IMR-90 (cell line): ENCODE measurements at regions not wholly inside any gene's neighbourhood (a gene's known extent, or its start where the extent isn't known, plus 50 kb on each side); places are given as distances from the start of the nearest gene placed in this dataset.

Source experiments
- ATAC-seq: fragments of 200-7000 bp; cut with Tn5 transposase; 2 replicates; pipeline ENCODE4 v1.9.1; 2020; ENCODE audit warnings: low read depth, mild to moderate bottlenecking, moderate library complexity
- BruUV-seq: library from RNA; stranded (reverse); fragments of 400-500 nt; replicated peaks from 2 replicates; lab custom pipeline; 2021; lab: Mats Ljungman, UMichigan
- CTCF ChIA-PET: fragments of 300-600 bp; formaldehyde crosslinking; extraction: SDS; loops from one replicate; lab custom pipeline; 2021; ENCODE audit warnings: antibody characterized with exemption; lab: Yijun Ruan, JAX
- POLR2A ChIA-PET: fragments of 300-600 bp; sonication (Branson Sonifier 250); formaldehyde crosslinking; loops from one replicate; lab custom pipeline; 2022; ENCODE audit warnings: antibody characterized with exemption; ENCODE audit not compliant: unreplicated experiment; lab: Charles Lee
- DNase-seq: peaks from one replicate; pipeline ENCODE4 v3.0.0; 2013
- H2AFZ ChIP-seq: replicated peaks from 2 replicates; pipeline ENCODE3; 2013; ENCODE audit warnings: low read length, mild to moderate bottlenecking; ENCODE audit not compliant: poor library complexity
- H2AK5ac ChIP-seq: 2 replicates; pipeline ENCODE4 v1.6.1; 2013; ENCODE audit warnings: low read depth, low read length, inconsistent platforms
- H2AK9ac ChIP-seq: replicated peaks from 2 replicates; pipeline ENCODE3; 2013; ENCODE audit warnings: mild to moderate bottlenecking, low read depth, low read length, moderate library complexity; ENCODE audit not compliant: poor library complexity
- H2BK120ac ChIP-seq: 2 replicates; pipeline ENCODE4 v1.6.1; 2013; ENCODE audit warnings: low read depth, low read length, inconsistent platforms
- H2BK15ac ChIP-seq: 3 replicates; pipeline ENCODE4 v1.6.1; 2013; ENCODE audit warnings: low read depth, low read length, inconsistent platforms
- H2BK20ac ChIP-seq: 2 replicates; pipeline ENCODE4 v1.6.1; 2013; ENCODE audit warnings: low read depth, mild to moderate bottlenecking, inconsistent platforms, low read length, moderate library complexity
- H2BK5ac ChIP-seq: 2 replicates; pipeline ENCODE4 v1.6.1; 2013; ENCODE audit warnings: mild to moderate bottlenecking, low read depth, low read length, inconsistent platforms; ENCODE audit not compliant: poor library complexity, severe bottlenecking
- H3K14ac ChIP-seq: replicated peaks from 2 replicates; pipeline ENCODE4 v1.6.1; 2013; ENCODE audit warnings: low read depth, low read length, inconsistent platforms
- H3K18ac ChIP-seq: 2 replicates; pipeline ENCODE4 v1.6.1; 2013; ENCODE audit warnings: low read depth, low read length, control low read depth
- H3K23ac ChIP-seq: 2 replicates; pipeline ENCODE4 v1.6.1; 2013; ENCODE audit warnings: low read depth, low read length, inconsistent platforms
- H3K27ac ChIP-seq: 2 replicates; pipeline ENCODE4 v1.5.1; 2013; ENCODE audit warnings: mild to moderate bottlenecking, control low read depth, low read length; ENCODE audit not compliant: insufficient read depth
- H3K27me3 ChIP-seq: 2 replicates; pipeline ENCODE4 v1.6.1; 2013; ENCODE audit warnings: low read length; ENCODE audit not compliant: control insufficient read depth, insufficient read depth
- H3K36me3 ChIP-seq: 2 replicates; pipeline ENCODE4 v1.6.1; 2013; ENCODE audit warnings: low read length, mixed read lengths; ENCODE audit not compliant: control insufficient read depth, insufficient read depth
- H3K4ac ChIP-seq: 2 replicates; pipeline ENCODE4 v1.6.1; 2013; ENCODE audit warnings: low read depth, low read length, inconsistent platforms
- H3K4me1 ChIP-seq: 2 replicates; pipeline ENCODE4 v1.6.1; 2013; ENCODE audit warnings: low read length, mixed read lengths; ENCODE audit not compliant: control insufficient read depth, insufficient read depth
- H3K4me2 ChIP-seq: 2 replicates; pipeline ENCODE4 v1.6.1; 2013; ENCODE audit warnings: low read depth, mild to moderate bottlenecking, control low read depth, low read length, moderate library complexity
- H3K4me3 ChIP-seq: 2 replicates; pipeline ENCODE4 v1.5.1; 2013; ENCODE audit warnings: low read depth, mild to moderate bottlenecking, control low read depth, low read length, moderate library complexity; ENCODE audit not compliant: insufficient read depth
- H3K56ac ChIP-seq: 2 replicates; pipeline ENCODE4 v1.6.1; 2013; ENCODE audit warnings: low read length, inconsistent platforms; ENCODE audit not compliant: insufficient read depth; ENCODE audit errors: extremely low read depth
- H3K79me1 ChIP-seq, 2 experiments: 2 replicates each; pipeline ENCODE4 v1.6.1; 2013; ENCODE audit warnings: low read length in 2 of 2, inconsistent platforms in 1 of 2, low read depth in 1 of 2
- H3K9ac ChIP-seq: 2 replicates; pipeline ENCODE4 v1.6.1; 2013; ENCODE audit warnings: low read depth, low read length, control low read depth
- H3K9me1 ChIP-seq: 2 replicates; pipeline ENCODE4 v1.6.1; 2013; ENCODE audit warnings: low read length, inconsistent platforms; ENCODE audit not compliant: insufficient read depth
- H3K9me3 ChIP-seq: 2 replicates; pipeline ENCODE4 v1.6.1; 2013; ENCODE audit warnings: low read length; ENCODE audit not compliant: control insufficient read depth, insufficient read depth
- H4K20me1 ChIP-seq: 2 replicates; pipeline ENCODE4 v1.6.1; 2013; ENCODE audit warnings: low read length, inconsistent platforms; ENCODE audit not compliant: insufficient read depth
- H4K5ac ChIP-seq: 2 replicates; pipeline ENCODE4 v1.6.1; 2013; ENCODE audit warnings: mild to moderate bottlenecking, low read depth, low read length, control low read depth
- H4K8ac ChIP-seq, 2 experiments: 2 replicates each; pipeline ENCODE4 v1.6.1; 2013; ENCODE audit warnings: low read depth in 2 of 2, low read length in 2 of 2, control low read depth in 1 of 2, inconsistent platforms in 1 of 2
- H4K91ac ChIP-seq: 2 replicates; pipeline ENCODE4 v1.6.1; 2013; ENCODE audit warnings: low read depth, low read length, inconsistent platforms; ENCODE audit not compliant: insufficient read depth
- CEBPB ChIP-seq: IDR thresholded peaks from 2 replicates; pipeline ENCODE4 v1.6.1; 2012; ENCODE audit warnings: low read depth, low read length, improper control_type of control experiment
- CHD1 ChIP-seq: IDR thresholded peaks from 2 replicates; pipeline ENCODE4 v1.6.1; 2012; ENCODE audit warnings: low read depth, low read length, improper control_type of control experiment
- FOS ChIP-seq: fragments of 150-350 bp; IDR thresholded peaks from 2 replicates; pipeline ENCODE4 v1.6.1; 2016; ENCODE audit warnings: low read depth, low read length
- MXI1 ChIP-seq: IDR thresholded peaks from 2 replicates; pipeline ENCODE4 v1.6.1; 2012; ENCODE audit warnings: low read depth, mild to moderate bottlenecking, low read length, moderate library complexity, borderline replicate concordance
- WGBS, 2 experiments: methylation state at CpG; one replicate each; pipeline versions ENCODE4 v1.1.5 to v1.1.7; 2013; ENCODE audit warnings: missing lambda C conversion rate in 2 of 2; ENCODE audit not compliant: insufficient read length in 1 of 2; ENCODE audit errors: extremely low coverage in 2 of 2; 5-methylcytosine and 5-hydroxymethylcytosine counted together
- dilution Hi-C: fragments of 300-500 bp; cut with HindIII; formaldehyde crosslinking; loops from one replicate; pipeline ENCODE4 v1.14.3; 2018; ENCODE audit warnings: low sequenced_read_pairs; ENCODE audit not compliant: unreplicated experiment
- in situ Hi-C: fragments of 300-500 bp; cut with MboI; formaldehyde crosslinking; loops from 3 replicates; pipeline ENCODE4 v1.14.3; 2019; ENCODE audit warnings: low sequenced_read_pairs, inconsistent platforms, mixed read lengths
- intact Hi-C: fragments of 100-400 bp; cut with micrococcal nuclease; formaldehyde crosslinking; loops from 2 replicates; pipeline ENCODE4 v1.10.0; 2022
- TF ChIP-seq, protein P1 (sequence below): fragments of 150-350 bp; IDR thresholded peaks from 2 replicates; pipeline ENCODE4 v1.6.1; 2016; ENCODE audit warnings: low read depth, mild to moderate bottlenecking, low read length, moderate library complexity, borderline replicate concordance
- TF ChIP-seq, protein P2 (sequence below): conservative IDR thresholded peaks from 2 replicates; pipeline ENCODE4 v1.5.1; 2012; ENCODE audit warnings: mild to moderate bottlenecking, low read depth, low read length, improper control_type of control experiment

DNA sequence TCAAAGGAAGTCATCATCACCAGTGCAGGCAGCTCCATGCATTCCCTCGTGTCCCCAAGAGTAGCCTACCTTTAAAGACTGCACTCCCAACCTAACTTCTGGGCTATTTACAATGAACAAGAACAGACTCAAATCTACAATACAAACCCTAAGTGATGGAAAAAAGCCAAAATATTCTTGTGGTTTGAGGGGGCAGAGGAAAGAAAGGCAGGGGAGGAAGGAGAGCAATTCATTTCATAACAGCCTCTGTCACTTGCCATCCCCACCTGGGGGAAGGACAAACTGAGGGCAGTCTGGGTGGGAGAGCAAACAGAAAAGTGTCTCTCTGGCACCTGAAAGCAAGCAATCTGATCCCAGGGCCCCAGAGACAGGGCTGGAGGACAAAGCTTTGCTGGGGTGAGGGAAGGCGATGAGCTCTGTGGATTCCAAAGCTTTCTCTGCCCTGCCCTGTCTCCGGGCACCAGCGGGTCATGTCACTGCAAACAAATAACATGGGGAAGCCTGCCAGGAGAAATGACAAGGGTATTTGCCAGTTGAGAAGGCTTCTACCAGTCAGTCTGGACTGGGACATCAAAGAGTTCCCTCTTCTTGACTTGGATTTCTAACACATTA is 528.0 kb upstream of the TNP1 start:
- peak overlapping the region; percentile 18 for H2AK9ac ChIP-seq
- TF ChIP-seq, protein P1, sequence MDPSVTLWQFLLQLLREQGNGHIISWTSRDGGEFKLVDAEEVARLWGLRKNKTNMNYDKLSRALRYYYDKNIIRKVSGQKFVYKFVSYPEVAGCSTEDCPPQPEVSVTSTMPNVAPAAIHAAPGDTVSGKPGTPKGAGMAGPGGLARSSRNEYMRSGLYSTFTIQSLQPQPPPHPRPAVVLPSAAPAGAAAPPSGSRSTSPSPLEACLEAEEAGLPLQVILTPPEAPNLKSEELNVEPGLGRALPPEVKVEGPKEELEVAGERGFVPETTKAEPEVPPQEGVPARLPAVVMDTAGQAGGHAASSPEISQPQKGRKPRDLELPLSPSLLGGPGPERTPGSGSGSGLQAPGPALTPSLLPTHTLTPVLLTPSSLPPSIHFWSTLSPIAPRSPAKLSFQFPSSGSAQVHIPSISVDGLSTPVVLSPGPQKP, result no peak
- TF ChIP-seq CHD1, result no peak
- no peak for TF ChIP-seq MXI1
- TF ChIP-seq FOS, result no peak
- no peak for TF ChIP-seq CEBPB
- TF ChIP-seq, protein P2, sequence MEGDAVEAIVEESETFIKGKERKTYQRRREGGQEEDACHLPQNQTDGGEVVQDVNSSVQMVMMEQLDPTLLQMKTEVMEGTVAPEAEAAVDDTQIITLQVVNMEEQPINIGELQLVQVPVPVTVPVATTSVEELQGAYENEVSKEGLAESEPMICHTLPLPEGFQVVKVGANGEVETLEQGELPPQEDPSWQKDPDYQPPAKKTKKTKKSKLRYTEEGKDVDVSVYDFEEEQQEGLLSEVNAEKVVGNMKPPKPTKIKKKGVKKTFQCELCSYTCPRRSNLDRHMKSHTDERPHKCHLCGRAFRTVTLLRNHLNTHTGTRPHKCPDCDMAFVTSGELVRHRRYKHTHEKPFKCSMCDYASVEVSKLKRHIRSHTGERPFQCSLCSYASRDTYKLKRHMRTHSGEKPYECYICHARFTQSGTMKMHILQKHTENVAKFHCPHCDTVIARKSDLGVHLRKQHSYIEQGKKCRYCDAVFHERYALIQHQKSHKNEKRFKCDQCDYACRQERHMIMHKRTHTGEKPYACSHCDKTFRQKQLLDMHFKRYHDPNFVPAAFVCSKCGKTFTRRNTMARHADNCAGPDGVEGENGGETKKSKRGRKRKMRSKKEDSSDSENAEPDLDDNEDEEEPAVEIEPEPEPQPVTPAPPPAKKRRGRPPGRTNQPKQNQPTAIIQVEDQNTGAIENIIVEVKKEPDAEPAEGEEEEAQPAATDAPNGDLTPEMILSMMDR, result no peak
- H4K91ac ChIP-seq, result peak overlapping the region; percentile 91
- no TSS peak for BruUV-seq
- ATAC-seq (no peak), DNase-seq (no peak)
- H3K4me2 ChIP-seq, result no peak overlapping the region
- peaks cover under 1 to 10% of the 10 kb centered on the region in 2 experiments; a peak in 1 of 4 replicates for H3K79me1 ChIP-seq
- peak overlapping the region; percentile 95 for H2BK15ac ChIP-seq
- H3K14ac ChIP-seq, result peak overlapping the region; percentile 92
- peak overlapping the region; percentile 98 for H3K4ac ChIP-seq
- H3K9ac ChIP-seq, result peak overlapping the region; percentile 44; the same call in 1 of the 2 replicates
- peaks cover 18% of the 10 kb centered on the region for H3K4me1 ChIP-seq
- ChIA-PET CTCF (no interaction called here), POLR2A (interaction anchor here (0.6 to 0.7 kb wide), 2 partner anchors 692 to 880 kb away, joined by 4 to 9 read pairs; no protein-coding TSS in a partner anchor)
- peaks cover 11% of the 10 kb centered on the region for H3K9me1 ChIP-seq
- H3K18ac ChIP-seq, result peak overlapping the region; percentile 88
- peaks cover 4% of the 10 kb centered on the region; the same call in 1 of the 2 replicates for H3K9me3 ChIP-seq
- H4K8ac ChIP-seq, result peak overlapping the region; percentile 82 to 87
- H2BK20ac ChIP-seq, result peak overlapping the region; percentile 94
- in situ Hi-C loops (no loop called here), dilution Hi-C loops (no loop called here), intact Hi-C loops (no loop called here)
- peak overlapping the region; percentile 79 for H3K23ac ChIP-seq
- H2AK5ac ChIP-seq, result peak overlapping the region; percentile 95
- peak overlapping the region; percentile 98 for H2BK120ac ChIP-seq
- H3K36me3 ChIP-seq, result no peaks in the 10 kb centered on the region
- H3K27ac ChIP-seq, result peak overlapping the region; percentile 59
- H3K4me3 ChIP-seq, result no peak overlapping the region
- H3K56ac ChIP-seq, result peak overlapping the region; percentile 46; the same call in 1 of the 2 replicates
- WGBS, 2 experiments, result no CpG with 5 or more reads among the region's 4 CpGs
- H2AFZ ChIP-seq, result peak overlapping the region; percentile 69
- no peaks in the 10 kb centered on the region for H4K20me1 ChIP-seq
- H4K5ac ChIP-seq, result peak overlapping the region; percentile 90
- H2BK5ac ChIP-seq, result peak overlapping the region; percentile 14
- H3K27me3 ChIP-seq, result no peaks in the 10 kb centered on the region
